ENCODE measurements at regions not wholly inside any gene's neighbourhood (a gene's known extent, or its start where the extent isn't known, plus 50 kb on each side); places are given as distances from the start of the nearest gene placed in this dataset.

- TF ChIP-seq EZH2 (IDR thresholded peaks at IDR 0.05; ENCODE audit: borderline replicate concordance, low read length) (no peak), CTCF (IDR thresholded peaks at IDR 0.05; ENCODE audit: low read length) (no peak)
- Histone ChIP-seq H3K9ac (ENCODE audit: low read length) (no peak overlapping the region), H2AFZ (ENCODE audit: low read length) (no peak overlapping the region), H4K20me1 (ENCODE audit: insufficient read depth, low read length) (no peaks in the 10 kb centered on the region), H3K27ac (ENCODE audit: low read depth, low read length, poor library complexity, severe bottlenecking) (no peak overlapping the region), H3K27me3 (ENCODE audit: insufficient read depth, low read length) (no peaks in the 10 kb centered on the region), H3K79me2 (ENCODE audit: insufficient read depth, low read length) (no peaks in the 10 kb centered on the region), H3K36me3 (ENCODE audit: insufficient read depth, low read length) (no peaks in the 10 kb centered on the region), H3K4me2 (ENCODE audit: low read length) (no peak overlapping the region), H3K9me2 (ENCODE audit: low read depth, low read length) (no peaks in the 10 kb centered on the region), H3K4me1 (ENCODE audit: insufficient read depth, low read length, severe bottlenecking) (no peaks in the 10 kb centered on the region), H3K4me3 (ENCODE audit: low read depth, low read length, poor library complexity, severe bottlenecking) (no peak overlapping the region), H3F3A (ENCODE audit: insufficient read depth, low read length) (no peaks in the 10 kb centered on the region), H3K9me3 (ENCODE audit: low read length) (no peaks in the 10 kb centered on the region)
Observed at GRCh38 chr10:33862536-33863105, 528.2 kb upstream of the NRP1 start.

- Histone ChIP-seq H3K27ac (ENCODE audit: low read depth, low read length, poor library complexity, severe bottlenecking) (no peak overlapping the region), H3K9ac (ENCODE audit: low read length) (no peak overlapping the region), H3K4me3 (ENCODE audit: low read depth, low read length, poor library complexity, severe bottlenecking) (no peak overlapping the region), H3K4me2 (ENCODE audit: low read length) (no peak overlapping the region), H2AFZ (ENCODE audit: low read length) (no peak overlapping the region), H4K20me1 (ENCODE audit: insufficient read depth, low read length) (no peaks in the 10 kb centered on the region), H3K36me3 (ENCODE audit: insufficient read depth, low read length) (no peaks in the 10 kb centered on the region), H3F3A (ENCODE audit: insufficient read depth, low read length) (no peaks in the 10 kb centered on the region), H3K27me3 (ENCODE audit: insufficient read depth, low read length) (no peaks in the 10 kb centered on the region), H3K79me2 (ENCODE audit: insufficient read depth, low read length) (no peaks in the 10 kb centered on the region), H3K9me2 (ENCODE audit: low read depth, low read length) (no peaks in the 10 kb centered on the region), H3K4me1 (ENCODE audit: insufficient read depth, low read length, severe bottlenecking) (no peaks in the 10 kb centered on the region), H3K9me3 (ENCODE audit: low read length) (no peaks in the 10 kb centered on the region)
- TF ChIP-seq EZH2 (IDR thresholded peaks at IDR 0.05; ENCODE audit: borderline replicate concordance, low read length) = no peak
- TF ChIP-seq CTCF (IDR thresholded peaks at IDR 0.05; ENCODE audit: low read length) = no peak
Observed at GRCh38 chr10:33861833-33862232, 527.4 kb upstream of the NRP1 start.

- H4K20me1 ChIP-seq (ENCODE audit: insufficient read depth, low read length) = no peaks in the 10 kb centered on the region
- no peaks in the 10 kb centered on the region for H3K36me3 ChIP-seq (ENCODE audit: insufficient read depth, low read length)
- no peaks in the 10 kb centered on the region for H3F3A ChIP-seq (ENCODE audit: insufficient read depth, low read length)
- H3K27me3 ChIP-seq (ENCODE audit: insufficient read depth, low read length) = no peaks in the 10 kb centered on the region
- H3K27ac ChIP-seq (ENCODE audit: low read depth, low read length, poor library complexity, severe bottlenecking) = no peak overlapping the region
- no peak overlapping the region for H3K4me2 ChIP-seq (ENCODE audit: low read length)
- H3K79me2 ChIP-seq (ENCODE audit: insufficient read depth, low read length) = no peaks in the 10 kb centered on the region
- no peaks in the 10 kb centered on the region for H3K4me1 ChIP-seq (ENCODE audit: insufficient read depth, low read length, severe bottlenecking)
- H2AFZ ChIP-seq (ENCODE audit: low read length) = no peak overlapping the region
- H3K4me3 ChIP-seq (ENCODE audit: low read depth, low read length, poor library complexity, severe bottlenecking) = no peak overlapping the region
- H3K9ac ChIP-seq (ENCODE audit: low read length) = no peak overlapping the region
- H3K9me3 ChIP-seq (ENCODE audit: low read length) = no peaks in the 10 kb centered on the region
- TF ChIP-seq CTCF (IDR thresholded peaks at IDR 0.05; ENCODE audit: low read length) (no peak), EZH2 (IDR thresholded peaks at IDR 0.05; ENCODE audit: borderline replicate concordance, low read length) (no peak)
- no peaks in the 10 kb centered on the region for H3K9me2 ChIP-seq (ENCODE audit: low read depth, low read length)
Observed at GRCh38 chr10:33861016-33861704, 526.7 kb upstream of the NRP1 start.

Measured in OCI-LY1 (cell line).